Amygdala (tissue), 56 donors: ENCODE measurements at regions not wholly inside any gene's neighbourhood (a gene's known extent, or its start where the extent isn't known, plus 50 kb on each side); places are given as distances from the start of the nearest gene placed in this dataset.
A peak's percentile ranks its signal among the peaks of the same experiment; 100 is the strongest.

Experiments used
- DNase-seq, 56 donors: peaks; one replicate each; lab custom pipeline; 2025; lab: John Stamatoyannopoulos, UW

GRCh38 chrX:8232406-8232805, 61.3 kb upstream of the VCX2 start:
- no peak for DNase-seq

GRCh38 chrX:8233091-8233490, 62.0 kb upstream of the VCX2 start:
- DNase-seq = no peak

- DNase-seq = no peak
These were observed 64.0 kb upstream of the VCX2 start for GRCh38 chrX:8235026-8235425.

GRCh38 chrX:8237718-8238117, 66.7 kb upstream of the VCX2 start:
- DNase-seq = no peak

GRCh38 chrX:8242431-8243020, 71.5 kb upstream of the VCX2 start:
- peak in 1 of 56 donors; percentile 3 for DNase-seq

GRCh38 chrX:8244301-8244700, 73.2 kb upstream of the VCX2 start:
- no peak for DNase-seq

- no peak for DNase-seq
These were observed 74.3 kb upstream of the VCX2 start for GRCh38 chrX:8245411-8245810.

GRCh38 chrX:8253096-8253495, 82.0 kb upstream of the VCX2 start:
- DNase-seq = no peak

- no peak for DNase-seq
These were observed 83.3 kb upstream of the VCX2 start for GRCh38 chrX:8254401-8254800.

- DNase-seq = no peak
These were observed 101.8 kb upstream of the VCX2 start for GRCh38 chrX:8272821-8273220.

GRCh38 chrX:8273451-8273895, 102.4 kb upstream of the VCX2 start:
- DNase-seq = no peak

GRCh38 chrX:8274170-8274569, 103.1 kb upstream of the VCX2 start:
- DNase-seq = no peak

- DNase-seq = no peak
These were observed 107.5 kb upstream of the VCX2 start for GRCh38 chrX:8278557-8278956.

GRCh38 chrX:8279323-8279722, 108.3 kb upstream of the VCX2 start:
- DNase-seq = no peak

GRCh38 chrX:8284131-8284530, 113.1 kb upstream of the VCX2 start:
- DNase-seq = no peak

GRCh38 chrX:8288590-8288989, 117.5 kb upstream of the VCX2 start:
- DNase-seq = no peak

GRCh38 chrX:8289523-8289922, 118.5 kb upstream of the VCX2 start:
- no peak for DNase-seq

- no peak for DNase-seq
These were observed 126.7 kb upstream of the VCX2 start for GRCh38 chrX:8297766-8298165.

GRCh38 chrX:8304668-8305067, 133.6 kb upstream of the VCX2 start:
- no peak for DNase-seq

- DNase-seq = no peak
These were observed 134.3 kb upstream of the VCX2 start for GRCh38 chrX:8305350-8305749.

GRCh38 chrX:8306291-8306925, 135.3 kb upstream of the VCX2 start:
- DNase-seq = peak in 38 of 56 donors; percentile 0 to 47 (median 5)

GRCh38 chrX:8310409-8310808, 139.3 kb upstream of the VCX2 start:
- DNase-seq = no peak

GRCh38 chrX:8313844-8314243, 142.8 kb upstream of the VCX2 start:
- DNase-seq = no peak
